ENCODE measurements at regions not wholly inside any gene's neighbourhood (a gene's known extent, or its start where the extent isn't known, plus 50 kb on each side); places are given as distances from the start of the nearest gene placed in this dataset.

GRCh38 chr5:31113101-31113500 is 80.4 kb upstream of the CDH6 start:
- intact Hi-C loops (cut with DNase I) = no loop called here
- Histone ChIP-seq H3K27me3 (replicated peaks; ENCODE audit: insufficient read depth) (no peaks in the 10 kb centered on the region), H3K27ac (no peak overlapping the region), H3K36me3 (no peaks in the 10 kb centered on the region), H3K4me3 (no peak overlapping the region), H3K9me3 (no peaks in the 10 kb centered on the region), H3K4me1 (replicated peaks) (no peaks in the 10 kb centered on the region)
- 53% methylated on average over 3 of the region's 3 CpGs for WGBS
- no peak for DNase-seq (ENCODE audit: low spot score)
- TF ChIP-seq POLR2A (IDR thresholded peaks at IDR 0.05) (no peak), POLR2AphosphoS5 (IDR thresholded peaks at IDR 0.05) (no peak)
- TF ChIP-seq, protein P1, sequence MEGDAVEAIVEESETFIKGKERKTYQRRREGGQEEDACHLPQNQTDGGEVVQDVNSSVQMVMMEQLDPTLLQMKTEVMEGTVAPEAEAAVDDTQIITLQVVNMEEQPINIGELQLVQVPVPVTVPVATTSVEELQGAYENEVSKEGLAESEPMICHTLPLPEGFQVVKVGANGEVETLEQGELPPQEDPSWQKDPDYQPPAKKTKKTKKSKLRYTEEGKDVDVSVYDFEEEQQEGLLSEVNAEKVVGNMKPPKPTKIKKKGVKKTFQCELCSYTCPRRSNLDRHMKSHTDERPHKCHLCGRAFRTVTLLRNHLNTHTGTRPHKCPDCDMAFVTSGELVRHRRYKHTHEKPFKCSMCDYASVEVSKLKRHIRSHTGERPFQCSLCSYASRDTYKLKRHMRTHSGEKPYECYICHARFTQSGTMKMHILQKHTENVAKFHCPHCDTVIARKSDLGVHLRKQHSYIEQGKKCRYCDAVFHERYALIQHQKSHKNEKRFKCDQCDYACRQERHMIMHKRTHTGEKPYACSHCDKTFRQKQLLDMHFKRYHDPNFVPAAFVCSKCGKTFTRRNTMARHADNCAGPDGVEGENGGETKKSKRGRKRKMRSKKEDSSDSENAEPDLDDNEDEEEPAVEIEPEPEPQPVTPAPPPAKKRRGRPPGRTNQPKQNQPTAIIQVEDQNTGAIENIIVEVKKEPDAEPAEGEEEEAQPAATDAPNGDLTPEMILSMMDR (IDR thresholded peaks at IDR 0.05) = no peak

GRCh38 chr5:31107091-31107518 is 86.4 kb upstream of the CDH6 start:
- Histone ChIP-seq H3K27ac (no peak overlapping the region), H3K27me3 (replicated peaks; ENCODE audit: insufficient read depth) (no peaks in the 10 kb centered on the region), H3K4me1 (replicated peaks) (no peaks in the 10 kb centered on the region), H3K36me3 (no peaks in the 10 kb centered on the region), H3K9me3 (no peaks in the 10 kb centered on the region), H3K4me3 (no peak overlapping the region)
- 2% methylated on average over 2 of the region's 2 CpGs for WGBS
- intact Hi-C loops (cut with DNase I) = no loop called here
- TF ChIP-seq, protein P1 (IDR thresholded peaks at IDR 0.05) = no peak
- no peak for TF ChIP-seq POLR2AphosphoS5 (IDR thresholded peaks at IDR 0.05)
- no peak for TF ChIP-seq POLR2A (IDR thresholded peaks at IDR 0.05)
- DNase-seq (ENCODE audit: low spot score) = no peak

DNA sequence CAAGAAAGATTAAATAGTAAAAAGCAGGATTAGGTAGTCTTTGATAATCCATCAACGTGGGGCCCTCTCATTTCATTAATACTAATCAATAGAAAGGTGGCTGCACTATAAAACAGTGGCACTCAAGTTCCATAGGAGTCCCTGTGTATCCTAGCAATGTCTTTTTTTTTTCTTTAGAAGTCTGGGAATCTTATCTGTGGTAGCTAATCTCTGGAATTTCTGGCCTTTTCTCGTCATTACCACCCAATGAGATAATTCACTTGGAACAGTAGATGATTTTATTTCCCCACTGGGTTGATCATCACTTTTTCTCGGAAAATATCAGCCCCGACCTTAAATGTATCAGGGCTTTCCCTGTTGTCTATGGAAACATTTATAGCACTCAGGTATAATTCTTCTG is 86.8 kb upstream of the CDH6 start:
- H3K27ac ChIP-seq = no peak overlapping the region
- TF ChIP-seq, protein P1 (IDR thresholded peaks at IDR 0.05) = no peak
- no peak for TF ChIP-seq POLR2AphosphoS5 (IDR thresholded peaks at IDR 0.05)
- no peak for TF ChIP-seq POLR2A (IDR thresholded peaks at IDR 0.05)
- WGBS = 31% methylated on average over 4 of the region's 4 CpGs

DNA sequence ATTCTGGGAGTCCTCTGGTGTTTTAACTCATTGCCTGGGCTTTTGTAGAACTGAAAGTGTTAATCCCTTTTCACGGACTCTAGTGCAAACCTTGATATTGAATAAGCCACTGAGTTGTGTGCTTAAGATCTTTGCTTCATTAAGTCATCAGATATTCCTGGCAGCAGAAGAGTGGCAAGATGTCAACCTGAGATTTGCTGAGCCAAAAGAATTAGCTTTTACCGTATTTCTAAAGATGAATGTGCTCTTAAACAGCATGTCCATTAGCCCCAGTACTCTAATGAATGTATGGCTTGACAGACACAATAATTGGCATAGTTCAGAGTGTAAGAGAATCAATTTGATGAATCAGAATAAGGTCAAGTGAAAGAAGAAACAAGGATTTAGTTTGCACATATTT is 87.2 kb upstream of the CDH6 start:
- TF ChIP-seq POLR2AphosphoS5 (IDR thresholded peaks at IDR 0.05) (no peak), POLR2A (IDR thresholded peaks at IDR 0.05) (no peak)
- TF ChIP-seq, protein P1 (IDR thresholded peaks at IDR 0.05) = no peak
- H3K27ac ChIP-seq = no peak overlapping the region
- DNase-seq (ENCODE audit: low spot score) = no peak
- no peaks in the 10 kb centered on the region for H3K27me3 ChIP-seq (replicated peaks; ENCODE audit: insufficient read depth)
- 47% methylated on average over 2 of the region's 2 CpGs for WGBS
- no peaks in the 10 kb centered on the region for H3K4me1 ChIP-seq (replicated peaks)
- intact Hi-C loops (cut with DNase I) = no loop called here
- no peak overlapping the region for H3K4me3 ChIP-seq
- H3K9me3 ChIP-seq = no peaks in the 10 kb centered on the region
- H3K36me3 ChIP-seq = no peaks in the 10 kb centered on the region

More for the DNA sequence above, 86.8 kb upstream of the CDH6 start:
- H3K9me3 ChIP-seq = no peaks in the 10 kb centered on the region
- no peaks in the 10 kb centered on the region for H3K27me3 ChIP-seq (replicated peaks; ENCODE audit: insufficient read depth)
- H3K36me3 ChIP-seq = no peaks in the 10 kb centered on the region
- H3K4me3 ChIP-seq = no peak overlapping the region
- no peaks in the 10 kb centered on the region for H3K4me1 ChIP-seq (replicated peaks)
- no peak for DNase-seq (ENCODE audit: low spot score)
- intact Hi-C loops (cut with DNase I) = no loop called here

GRCh38 chr5:31104775-31105174 is 88.7 kb upstream of the CDH6 start:
- DNase-seq (ENCODE audit: low spot score) = no peak
- WGBS = 86% methylated on average over 4 of the region's 4 CpGs
- H3K27ac ChIP-seq = no peak overlapping the region
- TF ChIP-seq, protein P1 (IDR thresholded peaks at IDR 0.05) = no peak
- TF ChIP-seq POLR2A (IDR thresholded peaks at IDR 0.05) (no peak), POLR2AphosphoS5 (IDR thresholded peaks at IDR 0.05) (no peak)
- intact Hi-C loops (cut with DNase I) = no loop called here
- H3K4me1 ChIP-seq (replicated peaks) = no peaks in the 10 kb centered on the region
- H3K36me3 ChIP-seq = no peaks in the 10 kb centered on the region
- H3K9me3 ChIP-seq = no peaks in the 10 kb centered on the region
- no peak overlapping the region for H3K4me3 ChIP-seq
- H3K27me3 ChIP-seq (replicated peaks; ENCODE audit: insufficient read depth) = no peaks in the 10 kb centered on the region

Measured in prostate gland (tissue), 2 donors.